ENCODE measurements at regions not wholly inside any gene's neighbourhood (a gene's known extent, or its start where the extent isn't known, plus 50 kb on each side); places are given as distances from the start of the nearest gene placed in this dataset.

GRCh38 chr2:21251216-21251980, 127.6 kb downstream of the TDRD15 start:
- TF ChIP-seq POLR2AphosphoS5 (IDR thresholded peaks at IDR 0.05; ENCODE audit: low read depth, low read length) (no peak), TAF1 (IDR thresholded peaks at IDR 0.05; ENCODE audit: borderline replicate concordance, insufficient read depth, low read length) (no peak), REST (IDR thresholded peaks at IDR 0.05; ENCODE audit: insufficient read depth in 1 of 2, low read depth in 2 of 2, low read length in 2 of 2) (no peak), SIN3A (IDR thresholded peaks at IDR 0.05; ENCODE audit: borderline replicate concordance, insufficient read depth, low read length) (no peak), FOXP2 (optimal IDR thresholded peaks at IDR 0.05; ENCODE audit: borderline replicate concordance, extremely low read depth, extremely low read length, insufficient read depth) (no peak)

DNA sequence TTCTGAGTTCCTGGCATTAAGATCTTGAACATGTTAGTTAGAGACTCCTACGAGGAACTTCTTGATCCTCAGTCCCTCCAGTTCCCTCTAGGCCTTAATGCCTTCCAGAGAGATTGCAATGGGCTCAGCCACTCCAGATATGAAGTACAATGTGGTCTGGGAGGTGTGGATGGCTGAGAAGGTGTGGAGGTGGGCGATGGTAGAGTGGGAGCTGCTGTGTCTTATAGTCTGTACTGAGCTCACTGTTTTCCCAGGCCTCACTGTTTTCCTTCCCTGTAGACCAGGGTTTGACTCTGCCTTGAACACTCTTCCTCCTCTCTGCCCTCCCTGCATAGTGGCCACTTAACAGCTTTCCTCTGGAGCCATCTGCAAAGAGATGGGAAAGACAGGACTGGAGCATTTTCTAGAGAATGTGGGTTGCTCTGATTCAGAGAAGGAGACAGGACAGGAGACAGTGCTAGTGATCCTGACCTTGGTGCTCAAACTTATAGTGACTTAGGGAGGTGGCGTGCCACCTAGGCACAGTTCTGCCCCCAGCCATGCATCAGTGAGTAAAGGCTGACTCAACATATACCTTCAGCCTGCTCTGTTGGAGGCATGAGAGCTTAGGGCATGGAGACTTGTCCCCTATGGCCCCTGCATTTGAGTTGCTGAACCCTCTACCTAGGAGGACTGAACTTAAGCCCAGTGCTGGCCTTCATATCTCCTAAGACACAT, 129.7 kb downstream of the TDRD15 start:
- TF ChIP-seq REST (IDR thresholded peaks at IDR 0.05; ENCODE audit: insufficient read depth in 1 of 2, low read depth in 2 of 2, low read length in 2 of 2) (no peak), POLR2AphosphoS5 (IDR thresholded peaks at IDR 0.05; ENCODE audit: low read depth, low read length) (no peak), SIN3A (IDR thresholded peaks at IDR 0.05; ENCODE audit: borderline replicate concordance, insufficient read depth, low read length) (no peak), TAF1 (IDR thresholded peaks at IDR 0.05; ENCODE audit: borderline replicate concordance, insufficient read depth, low read length) (no peak), FOXP2 (optimal IDR thresholded peaks at IDR 0.05; ENCODE audit: borderline replicate concordance, extremely low read depth, extremely low read length, insufficient read depth) (no peak)

- no peak for TF ChIP-seq SIN3A (IDR thresholded peaks at IDR 0.05; ENCODE audit: borderline replicate concordance, insufficient read depth, low read length)
- no peak for TF ChIP-seq FOXP2 (optimal IDR thresholded peaks at IDR 0.05; ENCODE audit: borderline replicate concordance, extremely low read depth, extremely low read length, insufficient read depth)
- TF ChIP-seq TAF1 (IDR thresholded peaks at IDR 0.05; ENCODE audit: borderline replicate concordance, insufficient read depth, low read length), result no peak
- no peak for TF ChIP-seq REST (IDR thresholded peaks at IDR 0.05; ENCODE audit: insufficient read depth in 1 of 2, low read depth in 2 of 2, low read length in 2 of 2)
Measured at GRCh38 chr2:21254170-21254965, 130.6 kb downstream of the TDRD15 start.

DNA sequence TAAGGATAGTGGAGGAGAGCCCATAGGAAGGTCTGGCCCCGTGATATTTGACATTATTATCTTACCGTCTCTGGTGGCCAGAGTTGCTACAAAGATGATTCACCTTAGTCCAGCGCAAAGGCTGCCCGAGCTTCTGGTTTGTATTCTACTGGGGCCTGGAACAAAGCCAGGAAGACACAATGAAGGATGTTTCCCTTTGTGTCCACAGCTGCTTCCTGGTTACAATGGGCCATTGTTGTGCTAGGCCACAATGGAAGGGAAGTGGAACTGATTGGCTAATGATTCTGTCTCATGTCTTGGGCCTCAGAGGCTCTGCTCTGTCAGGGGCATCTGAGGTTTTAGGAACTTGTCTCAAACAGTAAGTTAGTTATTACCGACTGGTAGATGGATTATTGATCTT, 132.2 kb downstream of the TDRD15 start:
- no peak for TF ChIP-seq FOXP2 (optimal IDR thresholded peaks at IDR 0.05; ENCODE audit: borderline replicate concordance, extremely low read depth, extremely low read length, insufficient read depth)
- no peak for TF ChIP-seq SIN3A (IDR thresholded peaks at IDR 0.05; ENCODE audit: borderline replicate concordance, insufficient read depth, low read length)
- no peak for TF ChIP-seq POLR2AphosphoS5 (IDR thresholded peaks at IDR 0.05; ENCODE audit: low read depth, low read length)
- TF ChIP-seq REST (IDR thresholded peaks at IDR 0.05; ENCODE audit: insufficient read depth in 1 of 2, low read depth in 2 of 2, low read length in 2 of 2), result no peak
- no peak for TF ChIP-seq TAF1 (IDR thresholded peaks at IDR 0.05; ENCODE audit: borderline replicate concordance, insufficient read depth, low read length)

Measured in PFSK-1 (cell line).